ENCODE measurements at regions not wholly inside any gene's neighbourhood (a gene's known extent, or its start where the extent isn't known, plus 50 kb on each side); places are given as distances from the start of the nearest gene placed in this dataset.

DNA sequence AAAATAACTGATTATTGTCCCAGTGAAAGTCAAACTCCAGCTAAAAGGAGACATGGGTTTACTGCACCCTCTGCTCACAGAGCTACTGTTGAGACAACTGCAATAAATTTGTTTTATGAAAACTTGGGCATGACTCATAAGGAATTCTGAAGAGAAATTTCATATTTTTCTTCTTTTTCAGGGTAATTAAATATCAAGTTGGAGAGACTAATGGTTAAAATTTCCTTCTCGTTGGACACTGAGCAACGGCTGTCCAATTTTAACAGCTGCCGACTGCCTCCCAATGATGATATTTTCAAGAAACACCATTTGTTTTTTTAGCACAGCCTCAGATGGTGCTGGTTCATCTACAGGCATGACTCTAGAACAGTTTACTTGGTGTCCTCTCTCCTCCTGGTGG lies 259.2 kb upstream of the RGMB start:
- H3K9me3 ChIP-seq (ENCODE audit: control insufficient read depth in 1 of 2, insufficient read depth in 1 of 2, low read length in 2 of 2) = no peaks in the 10 kb centered on the region
- intact Hi-C loops (cut with DNase I, micrococcal nuclease) = no loop called here
- ATAC-seq (ENCODE audit: poor library complexity) = no peak
- Mint-ChIP-seq H3K4me1 (ENCODE audit: low read depth) (no peaks in the 10 kb centered on the region), H3K9me3 (no peaks in the 10 kb centered on the region), H3K4me3 (no peak overlapping the region), H3K36me3 (ENCODE audit: low read depth) (no peaks in the 10 kb centered on the region), H3K27ac (no peak overlapping the region), H3K27me3 (no peaks in the 10 kb centered on the region)
- ChIA-PET POLR2A (no interaction called here), CTCF (no interaction called here)
- no peaks in the 10 kb centered on the region for H3K4me1 ChIP-seq (ENCODE audit: insufficient read depth, low read length)
- no peaks in the 10 kb centered on the region for H3K27me3 ChIP-seq (ENCODE audit: control insufficient read depth in 1 of 2, insufficient read depth in 2 of 2, low read length in 2 of 2)
- no peaks in the 10 kb centered on the region for H3K36me3 ChIP-seq (ENCODE audit: insufficient read depth, low read length)
- DNase-seq = no peak
- TF ChIP-seq, protein P1, sequence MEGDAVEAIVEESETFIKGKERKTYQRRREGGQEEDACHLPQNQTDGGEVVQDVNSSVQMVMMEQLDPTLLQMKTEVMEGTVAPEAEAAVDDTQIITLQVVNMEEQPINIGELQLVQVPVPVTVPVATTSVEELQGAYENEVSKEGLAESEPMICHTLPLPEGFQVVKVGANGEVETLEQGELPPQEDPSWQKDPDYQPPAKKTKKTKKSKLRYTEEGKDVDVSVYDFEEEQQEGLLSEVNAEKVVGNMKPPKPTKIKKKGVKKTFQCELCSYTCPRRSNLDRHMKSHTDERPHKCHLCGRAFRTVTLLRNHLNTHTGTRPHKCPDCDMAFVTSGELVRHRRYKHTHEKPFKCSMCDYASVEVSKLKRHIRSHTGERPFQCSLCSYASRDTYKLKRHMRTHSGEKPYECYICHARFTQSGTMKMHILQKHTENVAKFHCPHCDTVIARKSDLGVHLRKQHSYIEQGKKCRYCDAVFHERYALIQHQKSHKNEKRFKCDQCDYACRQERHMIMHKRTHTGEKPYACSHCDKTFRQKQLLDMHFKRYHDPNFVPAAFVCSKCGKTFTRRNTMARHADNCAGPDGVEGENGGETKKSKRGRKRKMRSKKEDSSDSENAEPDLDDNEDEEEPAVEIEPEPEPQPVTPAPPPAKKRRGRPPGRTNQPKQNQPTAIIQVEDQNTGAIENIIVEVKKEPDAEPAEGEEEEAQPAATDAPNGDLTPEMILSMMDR (IDR thresholded peaks at IDR 0.05) = no peak
- no peak overlapping the region for H3K4me3 ChIP-seq (ENCODE audit: low read length)
- no peak overlapping the region for H3K27ac ChIP-seq (ENCODE audit: low read depth in 1 of 2, low read length in 2 of 2)

GRCh38 chr5:98516701-98517100 lies 256.8 kb upstream of the RGMB start:
- H3K4me1 ChIP-seq (ENCODE audit: insufficient read depth, low read length) = no peaks in the 10 kb centered on the region
- no peak overlapping the region for H3K4me3 Mint-ChIP-seq
- DNase-seq (no peak), ATAC-seq (ENCODE audit: poor library complexity) (no peak)
- no peak overlapping the region for H3K27ac Mint-ChIP-seq
- no peaks in the 10 kb centered on the region for H3K9me3 Mint-ChIP-seq
- H3K9me3 ChIP-seq (ENCODE audit: control insufficient read depth in 1 of 2, insufficient read depth in 1 of 2, low read length in 2 of 2) = no peaks in the 10 kb centered on the region
- no peaks in the 10 kb centered on the region for H3K36me3 ChIP-seq (ENCODE audit: insufficient read depth, low read length)
- CTCF ChIA-PET = interaction anchor here (0.7 kb wide), 1 partner anchor 65 kb away, joined by 3 read pairs; no protein-coding TSS in a partner anchor
- TF ChIP-seq, protein P1 (IDR thresholded peaks at IDR 0.05) = no peak
- POLR2A ChIA-PET = no interaction called here
- no peak overlapping the region for H3K4me3 ChIP-seq (ENCODE audit: low read length)
- H3K27me3 Mint-ChIP-seq = peaks cover 4% of the 10 kb centered on the region
- no peaks in the 10 kb centered on the region for H3K4me1 Mint-ChIP-seq (ENCODE audit: low read depth)
- intact Hi-C loops (cut with DNase I, micrococcal nuclease) = no loop called here
- H3K27me3 ChIP-seq (ENCODE audit: control insufficient read depth in 1 of 2, insufficient read depth in 2 of 2, low read length in 2 of 2) = no peaks in the 10 kb centered on the region
- H3K36me3 Mint-ChIP-seq (ENCODE audit: low read depth) = no peaks in the 10 kb centered on the region
- H3K27ac ChIP-seq (ENCODE audit: low read depth in 1 of 2, low read length in 2 of 2) = no peak overlapping the region

- TF ChIP-seq, protein P1 (IDR thresholded peaks at IDR 0.05) = no peak
- Histone ChIP-seq H3K27me3 (ENCODE audit: control insufficient read depth in 1 of 2, insufficient read depth in 2 of 2, low read length in 2 of 2) (no peaks in the 10 kb centered on the region), H3K27ac (ENCODE audit: low read depth in 1 of 2, low read length in 2 of 2) (no peak overlapping the region), H3K4me1 (ENCODE audit: insufficient read depth, low read length) (no peaks in the 10 kb centered on the region), H3K36me3 (ENCODE audit: insufficient read depth, low read length) (no peaks in the 10 kb centered on the region), H3K9me3 (ENCODE audit: control insufficient read depth in 1 of 2, insufficient read depth in 1 of 2, low read length in 2 of 2) (no peaks in the 10 kb centered on the region), H3K4me3 (ENCODE audit: low read length) (no peak overlapping the region)
- H3K4me3 Mint-ChIP-seq = no peak overlapping the region
- no peaks in the 10 kb centered on the region for H3K9me3 Mint-ChIP-seq
- ChIA-PET POLR2A (no interaction called here), CTCF (no interaction called here)
- no peak for ATAC-seq (ENCODE audit: poor library complexity)
- no peak for DNase-seq
- H3K27ac Mint-ChIP-seq = no peak overlapping the region
- intact Hi-C loops (cut with DNase I, micrococcal nuclease) = no loop called here
- H3K4me1 Mint-ChIP-seq (ENCODE audit: low read depth) = no peaks in the 10 kb centered on the region
- peaks cover 4% of the 10 kb centered on the region for H3K27me3 Mint-ChIP-seq
- H3K36me3 Mint-ChIP-seq (ENCODE audit: low read depth) = no peaks in the 10 kb centered on the region
Observed at GRCh38 chr5:98517560-98518366, 255.7 kb upstream of the RGMB start.
